Fibroblast of mammary gland (primary cell): ENCODE measurements at regions not wholly inside any gene's neighbourhood (a gene's known extent, or its start where the extent isn't known, plus 50 kb on each side); places are given as distances from the start of the nearest gene placed in this dataset.
A peak's percentile ranks its signal among the peaks of the same experiment; 100 is the strongest.

Source experiments
- DNase-seq: peaks from one replicate; pipeline ENCODE4 v3.0.0-alpha.2; 2010; ENCODE audit warnings: low read depth
- H3K4me3 ChIP-seq: 2 replicates; pipeline ENCODE4 v1.5.1; 2011; ENCODE audit warnings: low read depth, mild to moderate bottlenecking, low read length, moderate library complexity; ENCODE audit not compliant: control insufficient read depth
- CTCF ChIP-seq: conservative IDR thresholded peaks from 2 replicates; pipeline ENCODE4 v1.5.1; 2011; ENCODE audit warnings: low read depth, low read length, inconsistent platforms; ENCODE audit not compliant: control insufficient read depth, insufficient read depth

- no peak for DNase-seq
- no peak overlapping the region for H3K4me3 ChIP-seq
- TF ChIP-seq CTCF, result no peak
Observed at GRCh38 chrX:38982370-38982769, 181.1 kb downstream of the MID1IP1 start.

GRCh38 chrX:38982843-38983242 is 181.6 kb downstream of the MID1IP1 start:
- no peak overlapping the region for H3K4me3 ChIP-seq
- no peak for TF ChIP-seq CTCF
- DNase-seq, result no peak

DNA sequence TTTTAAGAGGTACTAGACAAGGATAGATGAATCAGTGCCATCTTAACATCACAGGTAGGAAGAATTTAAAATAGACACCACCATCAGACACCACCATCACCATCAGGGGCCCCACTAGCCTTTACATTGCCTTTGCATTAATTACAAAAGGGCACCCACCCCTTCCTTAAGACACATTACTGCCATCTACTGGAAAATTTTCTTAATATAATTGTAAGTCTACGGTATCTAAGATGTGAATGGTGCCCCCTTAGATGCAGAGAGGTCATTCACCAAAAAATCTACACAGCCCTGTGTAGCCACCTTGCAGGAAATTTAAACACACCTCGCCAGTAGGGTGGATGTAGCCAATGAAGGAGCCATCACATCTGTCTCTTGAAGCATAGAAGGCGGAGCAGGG is 184.1 kb downstream of the MID1IP1 start:
- no peak overlapping the region for H3K4me3 ChIP-seq
- peak; percentile 36 for DNase-seq
- TF ChIP-seq CTCF, result peak; percentile 24

GRCh38 chrX:38985945-38986344 is 184.7 kb downstream of the MID1IP1 start:
- no peak for TF ChIP-seq CTCF

GRCh38 chrX:38986586-38986985 is 185.3 kb downstream of the MID1IP1 start:
- no peak for DNase-seq
- no peak overlapping the region for H3K4me3 ChIP-seq
- TF ChIP-seq CTCF, result no peak

More at GRCh38 chrX:38985945-38986344, 184.7 kb downstream of the MID1IP1 start:
- DNase-seq, result no peak
- no peak overlapping the region for H3K4me3 ChIP-seq

GRCh38 chrX:38987198-38987651 is 186.0 kb downstream of the MID1IP1 start:
- H3K4me3 ChIP-seq, result no peak overlapping the region
- peak; percentile 12 for DNase-seq
- no peak for TF ChIP-seq CTCF

DNA sequence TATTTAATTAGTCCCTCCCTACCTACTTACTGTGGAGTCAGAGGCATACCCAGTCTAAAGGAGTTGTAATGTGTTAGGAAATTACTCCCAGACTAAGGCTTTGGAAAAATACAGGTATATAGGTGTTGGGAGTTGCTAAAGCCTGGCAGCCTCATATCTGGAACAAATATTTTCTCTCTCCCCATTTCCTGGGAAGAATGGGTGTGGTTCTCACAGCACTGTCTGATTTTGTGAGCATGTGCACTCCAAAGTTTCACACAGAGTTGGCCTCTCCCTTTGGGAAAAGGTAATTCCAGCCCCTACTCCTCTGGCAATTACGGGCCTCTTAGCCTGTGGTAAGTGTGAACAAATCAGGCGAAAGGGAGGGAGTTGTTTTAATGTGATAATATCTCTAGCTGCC is 187.0 kb downstream of the MID1IP1 start:
- no peak overlapping the region for H3K4me3 ChIP-seq
- TF ChIP-seq CTCF, result no peak
- DNase-seq, result no peak
